B cell (primary cell): ENCODE measurements at regions not wholly inside any gene's neighbourhood (a gene's known extent, or its start where the extent isn't known, plus 50 kb on each side); places are given as distances from the start of the nearest gene placed in this dataset.

Experiments
- EZH2 ChIP-seq: IDR thresholded peaks from 2 replicates; pipeline ENCODE4 v1.6.1; 2012; ENCODE audit warnings: borderline replicate concordance, low read depth, mild to moderate bottlenecking, moderate library complexity, low read length; ENCODE audit not compliant: insufficient read depth, poor library complexity, severe bottlenecking
- TF ChIP-seq, protein P1 (sequence below): fragments of 200-600 bp; IDR thresholded peaks from one replicate; pipeline ENCODE4 v1.8.0; 2022; ENCODE audit warnings: antibody characterized with exemption, mild to moderate bottlenecking

DNA sequence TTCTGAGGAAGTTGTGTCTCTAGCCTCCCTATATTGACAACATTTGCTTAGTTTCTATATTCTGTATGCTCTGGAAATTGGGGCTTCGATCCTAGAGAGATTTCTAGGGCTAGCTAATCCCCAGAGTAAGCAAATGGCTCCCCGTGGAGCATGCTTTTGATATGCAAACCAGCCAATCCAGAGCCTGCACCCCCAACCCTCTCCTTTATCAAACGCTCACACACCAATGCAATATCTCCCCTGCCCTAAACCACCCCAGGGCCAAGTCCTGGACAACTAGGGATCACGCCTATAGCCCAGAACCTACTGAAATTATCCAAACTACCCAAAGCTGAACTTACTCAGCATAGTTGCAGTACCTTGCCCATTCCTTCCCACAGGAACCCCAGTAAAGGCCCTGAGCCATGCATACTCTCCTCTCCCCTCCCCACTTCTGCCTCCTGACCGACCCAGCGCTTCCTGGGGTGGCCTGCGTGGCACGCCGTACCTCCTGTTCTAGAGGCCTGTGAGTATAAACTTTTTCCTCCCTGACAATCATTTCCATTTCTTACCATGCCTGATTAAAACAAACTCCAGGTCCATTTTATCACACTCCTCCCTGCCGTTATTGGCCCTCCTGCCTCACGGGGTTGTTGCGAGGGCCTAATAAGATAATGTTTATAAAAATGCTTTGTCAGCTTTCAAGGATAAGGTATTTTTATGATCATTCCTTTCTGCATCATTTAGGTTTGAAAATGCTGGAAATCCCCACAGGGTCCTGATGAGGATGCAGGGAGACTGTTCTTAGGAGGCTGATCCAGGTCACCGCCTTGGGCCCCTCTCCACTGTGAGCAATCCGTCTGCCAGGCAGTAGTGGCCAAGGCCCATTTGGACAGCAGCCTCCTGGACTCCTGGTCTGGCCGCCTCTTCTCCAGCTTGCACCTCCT, 102.7 kb downstream of the TENT5C start:
- TF ChIP-seq, protein P1, sequence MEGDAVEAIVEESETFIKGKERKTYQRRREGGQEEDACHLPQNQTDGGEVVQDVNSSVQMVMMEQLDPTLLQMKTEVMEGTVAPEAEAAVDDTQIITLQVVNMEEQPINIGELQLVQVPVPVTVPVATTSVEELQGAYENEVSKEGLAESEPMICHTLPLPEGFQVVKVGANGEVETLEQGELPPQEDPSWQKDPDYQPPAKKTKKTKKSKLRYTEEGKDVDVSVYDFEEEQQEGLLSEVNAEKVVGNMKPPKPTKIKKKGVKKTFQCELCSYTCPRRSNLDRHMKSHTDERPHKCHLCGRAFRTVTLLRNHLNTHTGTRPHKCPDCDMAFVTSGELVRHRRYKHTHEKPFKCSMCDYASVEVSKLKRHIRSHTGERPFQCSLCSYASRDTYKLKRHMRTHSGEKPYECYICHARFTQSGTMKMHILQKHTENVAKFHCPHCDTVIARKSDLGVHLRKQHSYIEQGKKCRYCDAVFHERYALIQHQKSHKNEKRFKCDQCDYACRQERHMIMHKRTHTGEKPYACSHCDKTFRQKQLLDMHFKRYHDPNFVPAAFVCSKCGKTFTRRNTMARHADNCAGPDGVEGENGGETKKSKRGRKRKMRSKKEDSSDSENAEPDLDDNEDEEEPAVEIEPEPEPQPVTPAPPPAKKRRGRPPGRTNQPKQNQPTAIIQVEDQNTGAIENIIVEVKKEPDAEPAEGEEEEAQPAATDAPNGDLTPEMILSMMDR, result no peak
- TF ChIP-seq EZH2, result no peak
